ACHN (cell line): ENCODE measurements at regions not wholly inside any gene's neighbourhood (a gene's known extent, or its start where the extent isn't known, plus 50 kb on each side); places are given as distances from the start of the nearest gene placed in this dataset.

Source experiments
- DNase-seq: peaks from one replicate; pipeline ENCODE4 v3.0.0-alpha.2; 2015
- in situ Hi-C: cut with HindIII; loops from 2 replicates; pipeline ENCODE4 v1.10.0; 2017; ENCODE audit warnings: low sequenced_read_pairs, low pct_ligation_motif_present, low pct_unique_long_range_greater_than_20kb

GRCh38 chr6:81857812-81858211 lies 105.3 kb upstream of the TENT5A start:
- in situ Hi-C loops, result no loop called here
- no peak for DNase-seq

DNA sequence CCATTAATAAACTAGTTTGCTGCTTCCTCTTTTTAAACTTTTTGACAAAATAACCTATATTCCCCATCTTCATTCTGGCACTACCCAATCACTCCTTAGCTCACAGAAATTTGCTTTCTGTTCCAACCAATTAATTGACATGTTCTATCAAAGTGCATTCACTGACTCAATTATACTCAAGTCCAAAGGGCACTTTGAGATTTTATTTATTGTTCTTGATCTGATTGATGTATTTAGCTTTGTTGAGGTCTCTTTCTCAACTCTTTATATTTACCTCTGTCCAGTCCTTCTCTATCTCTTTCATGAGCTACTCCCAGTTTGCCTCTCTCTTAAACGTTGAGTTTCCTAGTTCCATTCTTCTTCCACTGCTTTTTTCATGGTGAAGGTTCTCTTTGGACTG lies 104.4 kb upstream of the TENT5A start:
- DNase-seq, result no peak
- in situ Hi-C loops, result no loop called here

DNA sequence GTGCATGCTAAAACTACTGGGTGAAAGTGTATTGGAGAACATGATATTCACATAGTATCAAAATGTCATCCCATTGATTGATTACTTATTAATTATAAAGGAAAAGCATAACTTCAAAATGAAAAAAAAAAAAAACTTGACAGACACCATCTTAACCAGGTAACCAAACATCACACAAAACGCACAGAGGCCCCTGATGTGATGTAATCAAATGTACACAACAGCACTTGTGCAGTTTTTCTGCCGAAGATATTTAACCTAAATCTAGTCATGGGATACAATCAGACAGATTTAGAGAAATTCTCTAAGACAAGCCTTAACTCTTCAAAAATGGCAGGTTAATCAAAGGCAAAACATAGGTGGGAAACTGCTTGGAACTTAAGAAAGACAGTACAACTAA lies 102.0 kb upstream of the TENT5A start:
- in situ Hi-C loops, result no loop called here
- DNase-seq, result no peak

DNA sequence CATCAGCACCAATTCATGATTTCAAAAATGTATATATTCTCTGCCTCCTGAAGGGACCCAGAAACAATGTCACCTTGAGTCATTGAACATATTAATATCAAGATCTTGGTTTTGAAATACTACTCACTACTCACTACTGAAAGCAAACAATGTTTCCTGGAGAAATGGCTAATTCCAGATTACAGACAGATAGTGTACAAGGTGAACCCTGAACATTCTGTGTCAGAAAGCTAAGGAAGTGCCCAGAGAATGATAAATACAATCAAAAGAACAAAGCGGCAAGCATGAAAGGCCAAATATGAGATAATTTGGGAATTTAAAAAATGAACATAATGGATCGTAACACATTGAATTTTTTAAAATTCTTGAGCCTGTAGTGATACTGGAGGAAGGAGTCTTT lies 101.5 kb upstream of the TENT5A start:
- in situ Hi-C loops, result no loop called here
- DNase-seq, result no peak

GRCh38 chr6:81849248-81849647 lies 96.8 kb upstream of the TENT5A start:
- in situ Hi-C loops, result no loop called here
- DNase-seq, result no peak

GRCh38 chr6:81847866-81848265 lies 95.4 kb upstream of the TENT5A start:
- in situ Hi-C loops, result no loop called here
- DNase-seq, result no peak

GRCh38 chr6:81844686-81845085 lies 92.2 kb upstream of the TENT5A start:
- DNase-seq, result no peak
- in situ Hi-C loops, result no loop called here

GRCh38 chr6:81843302-81843701 lies 90.8 kb upstream of the TENT5A start:
- no peak for DNase-seq
- in situ Hi-C loops, result no loop called here

- in situ Hi-C loops, result no loop called here
- DNase-seq, result no peak
Observed at GRCh38 chr6:81842254-81842653, 89.8 kb upstream of the TENT5A start.

- in situ Hi-C loops, result no loop called here
- no peak for DNase-seq
Observed at GRCh38 chr6:81838724-81839426, 86.4 kb upstream of the TENT5A start.

GRCh38 chr6:81838031-81838430 lies 85.5 kb upstream of the TENT5A start:
- in situ Hi-C loops, result no loop called here

GRCh38 chr6:81834141-81834681 lies 81.7 kb upstream of the TENT5A start:
- in situ Hi-C loops, result no loop called here
- DNase-seq, result no peak

More at GRCh38 chr6:81838031-81838430, 85.5 kb upstream of the TENT5A start:
- DNase-seq, result no peak

DNA sequence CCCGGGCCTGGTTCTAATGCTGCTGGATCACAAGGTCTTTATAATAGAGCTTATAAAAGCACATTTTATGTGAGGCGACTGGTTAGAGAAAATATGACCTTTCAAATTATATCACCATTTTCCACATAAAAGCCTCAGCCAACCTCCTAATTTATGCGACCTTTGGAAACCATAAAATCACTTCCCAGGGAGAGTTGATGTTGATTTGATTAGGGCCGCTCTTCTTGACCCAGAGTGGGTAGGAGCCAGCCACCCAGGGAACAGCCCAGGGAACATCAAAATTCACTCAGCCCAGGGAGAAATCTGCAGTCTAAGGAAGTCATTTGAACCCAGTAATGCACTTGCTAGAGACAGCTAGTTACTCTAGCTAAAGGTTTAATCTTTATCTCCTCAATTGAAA lies 79.8 kb upstream of the TENT5A start:
- in situ Hi-C loops, result no loop called here
- DNase-seq, result no peak

DNA sequence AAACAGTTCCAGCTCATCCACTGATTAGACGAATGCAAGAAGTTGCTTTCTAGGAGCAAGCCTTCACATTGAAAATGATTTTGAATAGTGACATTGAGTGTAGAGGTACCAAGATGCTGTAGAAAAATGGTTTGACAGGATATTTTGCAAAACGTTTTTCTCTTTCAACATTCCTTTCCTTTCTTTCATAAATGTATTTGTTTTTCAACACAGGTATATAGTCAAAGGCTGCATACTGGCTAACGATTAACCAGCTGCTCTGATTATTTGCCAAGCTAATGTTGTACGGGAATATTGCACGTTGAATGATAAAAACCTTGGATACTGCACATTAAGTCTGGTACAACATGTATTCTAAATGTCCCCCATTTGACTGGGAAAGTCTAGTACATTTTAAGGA lies 78.8 kb upstream of the TENT5A start:
- no peak for DNase-seq
- in situ Hi-C loops, result no loop called here

- DNase-seq, result no peak
- in situ Hi-C loops, result no loop called here
Observed at GRCh38 chr6:81826784-81827183, 74.3 kb upstream of the TENT5A start.

DNA sequence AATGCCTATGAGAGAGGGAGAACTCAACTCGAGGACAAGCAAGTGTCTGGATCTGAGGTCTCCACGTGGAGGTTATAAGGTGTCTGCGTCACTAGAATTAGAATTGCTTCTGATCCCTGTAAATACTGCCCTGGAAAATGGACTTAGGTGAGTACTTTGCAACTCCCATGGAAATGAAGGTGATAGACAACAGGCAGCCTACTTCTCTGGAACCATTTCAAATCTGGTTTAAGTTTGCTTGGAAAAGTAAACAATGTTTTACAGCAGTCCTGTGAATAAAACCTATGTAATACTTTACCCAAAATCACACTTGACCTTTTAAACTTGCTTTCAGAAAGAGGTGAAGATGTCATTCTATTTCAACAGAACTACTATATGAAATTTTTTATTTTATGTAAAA lies 70.1 kb upstream of the TENT5A start:
- in situ Hi-C loops, result no loop called here
- no peak for DNase-seq

GRCh38 chr6:81821449-81821848 lies 69.0 kb upstream of the TENT5A start:
- no peak for DNase-seq
- in situ Hi-C loops, result no loop called here

- in situ Hi-C loops, result no loop called here
Observed at GRCh38 chr6:81820980-81821379, 68.5 kb upstream of the TENT5A start.

GRCh38 chr6:81820422-81820821 lies 67.9 kb upstream of the TENT5A start:
- in situ Hi-C loops, result no loop called here
- DNase-seq, result no peak

More at GRCh38 chr6:81820980-81821379, 68.5 kb upstream of the TENT5A start:
- no peak for DNase-seq

DNA sequence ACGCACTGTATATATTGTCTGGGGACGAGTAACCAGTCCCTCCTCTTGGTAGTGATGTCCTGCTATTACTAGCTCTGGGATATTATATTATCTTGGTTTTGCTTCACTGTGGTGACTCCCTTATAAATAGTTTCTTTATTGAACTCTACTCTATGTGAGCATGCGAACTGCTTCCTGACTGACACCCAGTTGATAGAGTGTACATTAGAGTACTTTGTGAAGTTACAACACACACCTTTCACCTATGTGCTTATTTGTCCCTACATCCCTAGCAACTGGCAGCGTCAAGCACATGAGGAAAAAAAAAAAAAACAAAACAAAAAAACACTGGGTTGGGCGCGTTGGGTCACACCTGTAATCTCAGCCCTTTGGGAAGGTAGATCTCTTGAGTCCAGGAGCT lies 67.3 kb upstream of the TENT5A start:
- DNase-seq, result no peak
- in situ Hi-C loops, result no loop called here
